Smooth muscle cell (in vitro differentiated cells): ENCODE measurements at regions not wholly inside any gene's neighbourhood (a gene's known extent, or its start where the extent isn't known, plus 50 kb on each side); places are given as distances from the start of the nearest gene placed in this dataset.

Experiments used
- DNase-seq: peaks from one replicate; lab custom pipeline; 2025; ENCODE audit not compliant: unreplicated experiment; lab: John Stamatoyannopoulos, UW
- H2AFZ ChIP-seq: fragments of 200-600 bp; sonication (generic); 2 replicates; pipeline ENCODE4 v1.6.0; 2016; ENCODE audit warnings: antibody characterized with exemption, low read depth, mild to moderate bottlenecking
- H3F3A ChIP-seq: fragments of 200-600 bp; sonication (generic); 2 replicates; pipeline ENCODE4 v1.6.0; 2017; ENCODE audit warnings: antibody characterized with exemption, low read depth
- H3K27ac ChIP-seq: fragments of 200-600 bp; sonication (generic); 2 replicates; pipeline ENCODE4 v1.5.1; 2016; ENCODE audit warnings: low read depth, mild to moderate bottlenecking
- H3K27me3 ChIP-seq: fragments of 200-600 bp; sonication (generic); 2 replicates; pipeline ENCODE4 v1.6.1; 2016; ENCODE audit warnings: low read depth, mild to moderate bottlenecking
- H3K36me3 ChIP-seq: fragments of 200-600 bp; sonication (generic); 2 replicates; pipeline ENCODE4 v1.5.1; 2016; ENCODE audit warnings: low read depth
- H3K4me1 ChIP-seq: fragments of 200-600 bp; sonication (generic); 2 replicates; pipeline ENCODE4 v1.5.1; 2016; ENCODE audit warnings: low read depth
- H3K4me2 ChIP-seq: fragments of 200-600 bp; sonication (generic); 2 replicates; pipeline ENCODE4 v1.6.0; 2016; ENCODE audit warnings: mild to moderate bottlenecking
- H3K4me3 ChIP-seq: fragments of 200-600 bp; sonication (generic); 2 replicates; pipeline ENCODE4 v1.5.1; 2016; ENCODE audit warnings: mild to moderate bottlenecking
- H3K79me2 ChIP-seq: fragments of 200-600 bp; sonication (generic); 2 replicates; pipeline ENCODE4 v1.6.0; 2016; ENCODE audit warnings: low read depth, mild to moderate bottlenecking
- H3K9ac ChIP-seq: fragments of 200-600 bp; sonication (generic); 2 replicates; pipeline ENCODE4 v1.6.0; 2016; ENCODE audit warnings: low read depth
- H3K9me3 ChIP-seq: fragments of 200-600 bp; sonication (generic); replicated peaks from 2 replicates; pipeline ENCODE4 v1.5.1; 2016; ENCODE audit warnings: low read depth
- H4K20me1 ChIP-seq: fragments of 200-600 bp; sonication (generic); 2 replicates; pipeline ENCODE4 v1.6.0; 2016; ENCODE audit warnings: low read depth
- WGBS: methylation state at CpG from one replicate; pipeline ENCODE4 v1.1.7; 2016; ENCODE audit warnings: low lambda C conversion rate; 5-methylcytosine and 5-hydroxymethylcytosine counted together
- TF ChIP-seq, protein P1 (sequence below): fragments of 200-600 bp; sonication (generic); IDR thresholded peaks from 2 replicates; pipeline ENCODE4 v1.5.1; 2017; ENCODE audit warnings: borderline replicate concordance, mild to moderate bottlenecking, antibody characterized with exemption; ENCODE audit not compliant: insufficient read depth, poor library complexity, severe bottlenecking

DNA sequence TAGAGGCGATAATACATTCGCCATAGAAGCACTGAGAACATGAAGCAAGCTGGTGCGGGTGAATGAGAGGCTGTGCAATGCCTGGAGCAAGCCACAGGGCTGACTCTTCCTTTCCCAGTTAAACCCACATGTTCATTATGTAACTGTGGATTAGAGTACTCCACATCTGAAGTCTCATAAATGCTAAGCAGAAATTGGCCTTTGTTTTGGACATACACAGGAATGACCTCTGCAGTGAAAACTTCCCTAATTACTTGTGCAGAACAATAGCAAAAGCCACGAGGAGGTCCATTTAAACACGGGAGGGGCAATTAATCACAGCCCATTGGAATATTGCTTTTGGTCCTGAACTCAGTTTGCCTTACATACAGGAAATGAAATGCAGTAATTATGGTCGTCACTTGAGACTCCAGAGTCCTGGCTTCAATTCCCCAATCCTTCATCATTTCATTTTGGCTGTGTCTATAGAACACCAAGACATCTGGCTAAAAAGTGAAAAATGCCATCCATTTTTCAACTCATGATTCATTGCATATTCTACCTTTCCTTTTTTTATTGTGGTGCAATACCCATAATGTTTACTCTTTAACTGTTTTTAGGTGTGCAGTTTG lies 78.7 kb upstream of the CXCL12 start:
- Histone ChIP-seq H3K4me3 (no peak overlapping the region), H3K36me3 (no peaks in the 10 kb centered on the region), H3K9ac (no peak overlapping the region), H4K20me1 (no peaks in the 10 kb centered on the region), H3K4me2 (no peak overlapping the region), H3K9me3 (no peaks in the 10 kb centered on the region), H3K4me1 (no peaks in the 10 kb centered on the region), H3K27ac (no peak overlapping the region), H3K79me2 (no peaks in the 10 kb centered on the region), H2AFZ (no peak overlapping the region), H3F3A (no peaks in the 10 kb centered on the region), H3K27me3 (no peaks in the 10 kb centered on the region)
- DNase-seq: no peak
- 73% methylated on average over 6 of the region's 6 CpGs for WGBS
- TF ChIP-seq, protein P1, sequence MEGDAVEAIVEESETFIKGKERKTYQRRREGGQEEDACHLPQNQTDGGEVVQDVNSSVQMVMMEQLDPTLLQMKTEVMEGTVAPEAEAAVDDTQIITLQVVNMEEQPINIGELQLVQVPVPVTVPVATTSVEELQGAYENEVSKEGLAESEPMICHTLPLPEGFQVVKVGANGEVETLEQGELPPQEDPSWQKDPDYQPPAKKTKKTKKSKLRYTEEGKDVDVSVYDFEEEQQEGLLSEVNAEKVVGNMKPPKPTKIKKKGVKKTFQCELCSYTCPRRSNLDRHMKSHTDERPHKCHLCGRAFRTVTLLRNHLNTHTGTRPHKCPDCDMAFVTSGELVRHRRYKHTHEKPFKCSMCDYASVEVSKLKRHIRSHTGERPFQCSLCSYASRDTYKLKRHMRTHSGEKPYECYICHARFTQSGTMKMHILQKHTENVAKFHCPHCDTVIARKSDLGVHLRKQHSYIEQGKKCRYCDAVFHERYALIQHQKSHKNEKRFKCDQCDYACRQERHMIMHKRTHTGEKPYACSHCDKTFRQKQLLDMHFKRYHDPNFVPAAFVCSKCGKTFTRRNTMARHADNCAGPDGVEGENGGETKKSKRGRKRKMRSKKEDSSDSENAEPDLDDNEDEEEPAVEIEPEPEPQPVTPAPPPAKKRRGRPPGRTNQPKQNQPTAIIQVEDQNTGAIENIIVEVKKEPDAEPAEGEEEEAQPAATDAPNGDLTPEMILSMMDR: no peak

DNA sequence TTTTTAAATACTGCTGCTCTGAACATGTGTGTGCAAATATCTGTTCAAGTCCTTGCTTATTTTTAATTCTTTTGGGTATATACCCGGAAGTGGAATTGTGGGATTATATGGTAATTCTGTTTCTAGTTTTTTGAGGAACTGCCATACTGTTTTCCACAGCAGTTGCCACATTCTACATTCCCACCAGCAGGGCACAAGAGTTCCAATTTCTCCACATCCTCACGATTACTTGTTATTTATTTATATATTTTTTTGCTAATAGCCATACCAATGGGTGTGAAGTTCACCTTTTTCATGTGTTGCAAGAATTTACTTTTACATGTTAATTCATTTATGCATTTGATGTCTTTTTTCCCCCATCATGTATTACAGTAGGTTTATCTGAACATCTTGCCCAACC lies 79.6 kb upstream of the CXCL12 start:
- Histone ChIP-seq H4K20me1 (no peaks in the 10 kb centered on the region), H3K4me2 (no peak overlapping the region), H3K36me3 (no peaks in the 10 kb centered on the region), H3K4me3 (no peak overlapping the region), H3K4me1 (no peaks in the 10 kb centered on the region), H2AFZ (no peak overlapping the region), H3K27ac (no peak overlapping the region), H3K79me2 (no peaks in the 10 kb centered on the region), H3K27me3 (no peaks in the 10 kb centered on the region), H3K9me3 (no peaks in the 10 kb centered on the region), H3K9ac (no peak overlapping the region), H3F3A (no peaks in the 10 kb centered on the region)
- WGBS: 41% methylated on average over 2 of the region's 2 CpGs
- TF ChIP-seq, protein P1: peak; percentile 26
- no peak for DNase-seq

DNA sequence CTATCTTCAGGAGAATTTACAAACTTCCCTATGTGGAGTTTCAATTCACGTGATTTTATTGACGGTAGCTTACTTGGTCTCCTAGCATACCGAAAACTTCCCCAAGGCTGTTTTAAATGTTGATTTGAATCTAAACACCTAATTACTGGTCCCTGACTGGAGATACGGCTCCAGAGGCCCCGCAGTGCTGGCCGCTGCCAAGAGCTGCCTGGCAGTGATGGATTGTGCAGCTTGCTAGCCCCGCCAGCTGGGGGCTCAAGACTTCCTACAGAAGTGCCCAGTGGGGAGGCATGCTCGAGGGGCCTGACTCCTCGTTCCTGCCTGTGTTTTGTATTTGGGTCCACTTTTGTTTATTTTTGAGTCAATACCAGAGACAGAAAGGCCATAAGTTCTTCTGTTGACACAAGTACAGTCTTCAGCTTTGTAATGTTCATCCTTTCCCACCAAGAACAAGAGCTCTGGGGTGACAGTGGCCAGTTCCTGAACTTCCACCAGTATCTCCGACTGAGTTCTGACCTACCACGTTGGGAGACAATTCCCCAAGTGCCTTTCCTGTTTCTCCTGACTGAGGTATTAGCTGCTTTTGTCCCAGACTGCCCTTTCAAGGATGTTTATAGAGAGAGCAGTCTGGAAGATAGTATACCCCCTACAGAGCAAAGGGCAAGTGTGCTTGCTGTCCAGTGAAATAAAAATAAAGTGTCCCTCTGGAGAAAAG lies 80.7 kb upstream of the CXCL12 start:
- Histone ChIP-seq H2AFZ (no peak overlapping the region), H3K9ac (no peak overlapping the region), H3K79me2 (no peaks in the 10 kb centered on the region), H3K4me2 (no peak overlapping the region), H3K4me1 (no peaks in the 10 kb centered on the region), H3K27me3 (no peaks in the 10 kb centered on the region), H4K20me1 (no peaks in the 10 kb centered on the region), H3K9me3 (no peaks in the 10 kb centered on the region), H3F3A (no peaks in the 10 kb centered on the region), H3K27ac (no peak overlapping the region), H3K36me3 (no peaks in the 10 kb centered on the region), H3K4me3 (no peak overlapping the region)
- 61% methylated on average over 11 of the region's 11 CpGs for WGBS
- TF ChIP-seq, protein P1: no peak
- no peak for DNase-seq

DNA sequence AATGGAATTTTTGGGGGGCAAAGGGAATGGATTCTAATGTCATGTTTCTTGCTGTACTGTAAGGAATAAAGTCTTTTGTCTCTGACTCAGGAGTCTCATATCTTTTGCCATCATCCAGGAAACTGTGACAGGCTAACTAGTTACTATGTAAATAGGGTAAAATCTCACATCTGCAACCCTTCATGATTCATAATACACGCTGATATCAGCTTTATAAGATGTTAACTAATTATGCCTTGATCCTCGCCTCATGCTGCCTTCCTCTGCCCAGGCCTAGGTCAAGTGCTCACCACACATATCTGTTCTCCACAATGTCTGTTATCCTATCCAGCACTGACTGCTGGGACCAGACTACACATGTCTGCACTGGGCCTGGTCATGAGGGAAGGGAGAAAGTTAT lies 81.3 kb upstream of the CXCL12 start:
- Histone ChIP-seq H3K79me2 (no peaks in the 10 kb centered on the region), H3K4me2 (no peak overlapping the region), H3K36me3 (no peaks in the 10 kb centered on the region), H4K20me1 (no peaks in the 10 kb centered on the region), H3F3A (no peaks in the 10 kb centered on the region), H3K9me3 (no peaks in the 10 kb centered on the region), H3K9ac (no peak overlapping the region), H2AFZ (no peak overlapping the region), H3K27me3 (no peaks in the 10 kb centered on the region), H3K4me1 (no peaks in the 10 kb centered on the region), H3K4me3 (no peak overlapping the region), H3K27ac (no peak overlapping the region)
- WGBS: 79% methylated on average over 2 of the region's 2 CpGs
- TF ChIP-seq, protein P1: no peak
- no peak for DNase-seq
